ENCODE measurements at regions not wholly inside any gene's neighbourhood (a gene's known extent, or its start where the extent isn't known, plus 50 kb on each side); places are given as distances from the start of the nearest gene placed in this dataset.

- Histone ChIP-seq H3K4me3 (no peak overlapping the region), H3K4me1 (no peaks in the 10 kb centered on the region), H3K36me3 (no peaks in the 10 kb centered on the region), H3K9me3 (no peaks in the 10 kb centered on the region), H3K27me3 (no peaks in the 10 kb centered on the region), H3K27ac (peak overlapping the region; percentile 49)
- TF ChIP-seq POLR2AphosphoS5 (IDR thresholded peaks at IDR 0.05; ENCODE audit: insufficient read depth in 1 of 2, low read depth in 1 of 2) (peak; percentile 19 to 59), POLR2A (IDR thresholded peaks at IDR 0.05) (no peak)
- TF ChIP-seq, protein P1, sequence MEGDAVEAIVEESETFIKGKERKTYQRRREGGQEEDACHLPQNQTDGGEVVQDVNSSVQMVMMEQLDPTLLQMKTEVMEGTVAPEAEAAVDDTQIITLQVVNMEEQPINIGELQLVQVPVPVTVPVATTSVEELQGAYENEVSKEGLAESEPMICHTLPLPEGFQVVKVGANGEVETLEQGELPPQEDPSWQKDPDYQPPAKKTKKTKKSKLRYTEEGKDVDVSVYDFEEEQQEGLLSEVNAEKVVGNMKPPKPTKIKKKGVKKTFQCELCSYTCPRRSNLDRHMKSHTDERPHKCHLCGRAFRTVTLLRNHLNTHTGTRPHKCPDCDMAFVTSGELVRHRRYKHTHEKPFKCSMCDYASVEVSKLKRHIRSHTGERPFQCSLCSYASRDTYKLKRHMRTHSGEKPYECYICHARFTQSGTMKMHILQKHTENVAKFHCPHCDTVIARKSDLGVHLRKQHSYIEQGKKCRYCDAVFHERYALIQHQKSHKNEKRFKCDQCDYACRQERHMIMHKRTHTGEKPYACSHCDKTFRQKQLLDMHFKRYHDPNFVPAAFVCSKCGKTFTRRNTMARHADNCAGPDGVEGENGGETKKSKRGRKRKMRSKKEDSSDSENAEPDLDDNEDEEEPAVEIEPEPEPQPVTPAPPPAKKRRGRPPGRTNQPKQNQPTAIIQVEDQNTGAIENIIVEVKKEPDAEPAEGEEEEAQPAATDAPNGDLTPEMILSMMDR (IDR thresholded peaks at IDR 0.05) = no peak
- no peak for DNase-seq (ENCODE audit: extremely low spot score in 2 of 2)
- intact Hi-C loops (cut with DNase I) = no loop called here
Observed at GRCh38 chr4:187209921-187210613, 486.4 kb upstream of the FAT1 start.

DNA sequence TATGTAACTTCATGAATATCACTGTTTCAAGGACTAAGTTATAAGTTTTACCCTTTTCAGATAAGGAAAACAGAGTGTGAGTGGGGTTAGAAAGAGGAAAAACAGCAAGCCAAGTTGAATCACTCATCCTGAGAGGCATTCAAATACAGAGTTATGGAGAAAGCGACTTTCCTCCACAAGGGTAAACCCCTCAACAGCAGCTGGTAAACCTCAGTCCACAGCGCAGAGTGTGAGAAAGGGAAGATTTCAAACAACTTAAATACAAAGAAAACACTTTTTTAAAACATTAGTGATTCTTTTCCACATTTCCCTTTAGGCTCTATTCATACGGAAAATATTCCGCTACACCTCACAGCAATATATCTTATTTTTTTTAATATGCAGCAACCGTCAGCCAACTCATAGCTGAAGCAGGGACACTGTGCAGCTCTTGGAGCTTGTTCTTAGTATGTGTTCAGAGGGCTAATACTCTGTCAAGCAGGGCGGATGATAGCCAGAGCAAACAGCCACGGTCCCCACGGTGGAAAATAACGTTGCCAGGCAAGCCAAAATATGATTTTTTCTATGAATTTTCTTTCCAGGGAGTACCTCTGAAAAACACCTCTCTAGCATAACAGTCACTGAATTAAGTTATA, 488.9 kb upstream of the FAT1 start:
- TF ChIP-seq POLR2A (IDR thresholded peaks at IDR 0.05) = no peak
- no peak for TF ChIP-seq POLR2AphosphoS5 (IDR thresholded peaks at IDR 0.05; ENCODE audit: insufficient read depth in 1 of 2, low read depth in 1 of 2)
- TF ChIP-seq, protein P1 (IDR thresholded peaks at IDR 0.05) = no peak
- no peak overlapping the region for H3K4me3 ChIP-seq
- intact Hi-C loops (cut with DNase I) = no loop called here
- DNase-seq (ENCODE audit: extremely low spot score in 2 of 2) = no peak
- H3K27ac ChIP-seq = no peak overlapping the region
- no peaks in the 10 kb centered on the region for H3K36me3 ChIP-seq
- H3K9me3 ChIP-seq = no peaks in the 10 kb centered on the region
- H3K4me1 ChIP-seq = no peaks in the 10 kb centered on the region
- no peaks in the 10 kb centered on the region for H3K27me3 ChIP-seq

- TF ChIP-seq POLR2A (IDR thresholded peaks at IDR 0.05) (no peak), POLR2AphosphoS5 (IDR thresholded peaks at IDR 0.05; ENCODE audit: insufficient read depth in 1 of 2, low read depth in 1 of 2) (no peak)
- TF ChIP-seq, protein P1 (IDR thresholded peaks at IDR 0.05) = no peak
- Histone ChIP-seq H3K9me3 (no peaks in the 10 kb centered on the region), H3K36me3 (no peaks in the 10 kb centered on the region), H3K27me3 (no peaks in the 10 kb centered on the region), H3K4me3 (no peak overlapping the region), H3K4me1 (no peaks in the 10 kb centered on the region), H3K27ac (no peak overlapping the region)
- DNase-seq (ENCODE audit: extremely low spot score in 2 of 2) = no peak
- intact Hi-C loops (cut with DNase I) = no loop called here
Observed at GRCh38 chr4:187215438-187215837, 491.8 kb upstream of the FAT1 start.

DNA sequence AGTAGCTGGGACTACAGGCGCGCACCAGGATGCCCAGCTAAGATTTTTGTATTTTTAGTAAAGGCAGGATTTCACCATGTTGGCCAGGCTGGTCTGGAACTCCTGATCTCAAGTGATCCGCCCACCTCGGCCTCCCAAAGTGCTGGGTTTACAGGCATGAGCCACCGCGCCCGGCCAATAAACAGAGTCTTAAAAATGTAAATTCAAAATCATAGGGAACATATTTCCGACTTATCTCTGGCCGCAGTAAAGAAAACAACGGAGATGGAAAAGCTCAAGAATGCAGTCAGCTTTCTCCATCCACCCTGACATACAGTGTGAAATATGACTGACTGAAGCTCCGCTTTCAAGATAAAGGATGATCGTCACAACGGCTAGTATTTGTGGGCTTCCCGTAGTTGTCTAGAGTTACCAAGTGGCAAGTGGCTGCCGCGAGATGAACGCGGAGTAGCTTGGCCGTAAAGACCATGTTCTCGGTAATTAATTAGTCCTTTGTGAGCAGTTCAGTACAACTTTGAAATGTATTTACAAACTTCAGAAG, 495.1 kb upstream of the FAT1 start:
- TF ChIP-seq POLR2AphosphoS5 (IDR thresholded peaks at IDR 0.05; ENCODE audit: insufficient read depth in 1 of 2, low read depth in 1 of 2) = no peak
- TF ChIP-seq, protein P1 (IDR thresholded peaks at IDR 0.05) = no peak
- TF ChIP-seq POLR2A (IDR thresholded peaks at IDR 0.05) = no peak
- intact Hi-C loops (cut with DNase I) = no loop called here
- H3K27me3 ChIP-seq = no peaks in the 10 kb centered on the region
- H3K36me3 ChIP-seq = no peaks in the 10 kb centered on the region
- no peak for DNase-seq (ENCODE audit: extremely low spot score in 2 of 2)
- no peaks in the 10 kb centered on the region for H3K4me1 ChIP-seq
- no peak overlapping the region for H3K27ac ChIP-seq
- H3K9me3 ChIP-seq = no peaks in the 10 kb centered on the region
- no peak overlapping the region for H3K4me3 ChIP-seq

- DNase-seq (ENCODE audit: extremely low spot score in 2 of 2) = no peak
- H3K4me3 ChIP-seq = no peak overlapping the region
- H3K9me3 ChIP-seq = no peaks in the 10 kb centered on the region
- H3K27ac ChIP-seq = no peak overlapping the region
- H3K4me1 ChIP-seq = no peaks in the 10 kb centered on the region
- H3K36me3 ChIP-seq = no peaks in the 10 kb centered on the region
- TF ChIP-seq, protein P1 (IDR thresholded peaks at IDR 0.05) = no peak
- TF ChIP-seq POLR2A (IDR thresholded peaks at IDR 0.05) (no peak), POLR2AphosphoS5 (IDR thresholded peaks at IDR 0.05; ENCODE audit: insufficient read depth in 1 of 2, low read depth in 1 of 2) (no peak)
- H3K27me3 ChIP-seq = no peaks in the 10 kb centered on the region
- intact Hi-C loops (cut with DNase I) = no loop called here
Observed at GRCh38 chr4:187224560-187224959, 500.9 kb upstream of the FAT1 start.
